SK-N-SH (cell line): ENCODE measurements at regions not wholly inside any gene's neighbourhood (a gene's known extent, or its start where the extent isn't known, plus 50 kb on each side); places are given as distances from the start of the nearest gene placed in this dataset.

Experiments used
- CTCF ChIP-seq: fragments of 200-600 bp; sonication (generic); IDR thresholded peaks from 2 replicates; pipeline ENCODE4 v1.6.1; 2017; ENCODE audit warnings: antibody characterized with exemption, mild to moderate bottlenecking, moderate library complexity
- EP300 ChIP-seq, 2 experiments: IDR thresholded peaks; 2 replicates each; pipeline versions ENCODE4 v1.4.0 to v1.6.1; 2012; ENCODE audit warnings: borderline replicate concordance in 1 of 2, low read depth in 1 of 2, low read length in 1 of 2
- EZH2phosphoT487 ChIP-seq: fragments of 200-600 bp; sonication (generic); IDR thresholded peaks from 2 replicates; pipeline ENCODE4 v1.6.1; 2017; ENCODE audit warnings: low read depth, mixed run types, mild to moderate bottlenecking, antibody characterized with exemption, moderate library complexity, borderline replicate concordance
- FOXJ3 ChIP-seq: sonication (generic); formaldehyde crosslinking; IDR thresholded peaks from 2 replicates; pipeline ENCODE4 v1.5.1; 2020; ENCODE audit warnings: mild to moderate bottlenecking, missing genetic modification reagents
- JUND ChIP-seq: IDR thresholded peaks from 2 replicates; pipeline ENCODE4 v1.4.0; 2012
- MXI1 ChIP-seq: IDR thresholded peaks from 2 replicates; pipeline ENCODE4 v1.6.1; 2012; ENCODE audit warnings: mild to moderate bottlenecking, low read depth, low read length, improper control_type of control experiment
- NRF1 ChIP-seq: IDR thresholded peaks from 2 replicates; pipeline ENCODE4 v1.6.1; 2012; ENCODE audit warnings: low read depth, mild to moderate bottlenecking, low read length
- POLR2AphosphoS5 ChIP-seq: IDR thresholded peaks from 2 replicates; pipeline ENCODE4 v1.6.1; 2012; ENCODE audit warnings: low read depth, low read length
- RXRA ChIP-seq: IDR thresholded peaks from 2 replicates; pipeline ENCODE4 v1.4.0; 2012; ENCODE audit warnings: low read depth, mild to moderate bottlenecking, borderline replicate concordance
- USF1 ChIP-seq: IDR thresholded peaks from 2 replicates; pipeline ENCODE4 v1.4.0; 2012; ENCODE audit warnings: low read depth, borderline replicate concordance

- no peak for TF ChIP-seq POLR2AphosphoS5
- TF ChIP-seq CTCF: no peak
- TF ChIP-seq FOXJ3 (CRISPR knock-in tag): no peak
- no peak for TF ChIP-seq EP300 (IDR thresholded peaks at IDR 0.05; ENCODE audit: borderline replicate concordance in 1 of 2, low read depth in 1 of 2, low read length in 1 of 2)
- no peak for TF ChIP-seq MXI1
- no peak for TF ChIP-seq NRF1
- TF ChIP-seq USF1: no peak
- TF ChIP-seq RXRA: no peak
- TF ChIP-seq EZH2phosphoT487: no peak
- no peak for TF ChIP-seq JUND
Measured at GRCh38 chr2:84144345-84144744, 314.7 kb downstream of the SUCLG1 start.
